HG02852 (cell line): ENCODE measurements at regions not wholly inside any gene's neighbourhood (a gene's known extent, or its start where the extent isn't known, plus 50 kb on each side); places are given as distances from the start of the nearest gene placed in this dataset.
"Not testable (repeated sequence)": the region's sequence is repeated elsewhere in the genome, so short reads cannot be mapped to it uniquely, and the experiment has no call there.

Source experiments
- ATAC-seq: cut with Tn5 transposase; IDR thresholded peaks from one replicate; pipeline ENCODE4 v1.9.1; 2021; ENCODE audit warnings: mild to moderate bottlenecking, moderate library complexity; ENCODE audit not compliant: unreplicated experiment

DNA sequence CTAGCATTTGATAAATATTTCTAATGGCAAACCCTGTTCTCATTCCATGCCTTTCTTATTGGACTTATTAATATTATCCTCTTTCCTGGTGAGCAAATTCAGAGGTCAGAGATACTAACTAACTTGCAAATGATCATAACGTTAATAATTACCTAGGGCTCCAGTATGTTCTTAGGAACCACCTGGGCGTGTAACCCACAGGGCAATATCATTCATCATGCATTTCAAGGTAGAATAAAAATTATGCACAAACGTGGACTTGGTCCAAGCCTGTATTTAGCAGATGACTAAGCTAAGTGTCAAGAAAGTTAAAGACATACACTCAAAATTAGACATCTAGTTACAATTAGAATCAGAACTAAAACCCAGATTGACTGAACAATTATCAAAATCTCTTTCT, 850.1 kb downstream of the TRIML1 start:
- no peak for ATAC-seq

DNA sequence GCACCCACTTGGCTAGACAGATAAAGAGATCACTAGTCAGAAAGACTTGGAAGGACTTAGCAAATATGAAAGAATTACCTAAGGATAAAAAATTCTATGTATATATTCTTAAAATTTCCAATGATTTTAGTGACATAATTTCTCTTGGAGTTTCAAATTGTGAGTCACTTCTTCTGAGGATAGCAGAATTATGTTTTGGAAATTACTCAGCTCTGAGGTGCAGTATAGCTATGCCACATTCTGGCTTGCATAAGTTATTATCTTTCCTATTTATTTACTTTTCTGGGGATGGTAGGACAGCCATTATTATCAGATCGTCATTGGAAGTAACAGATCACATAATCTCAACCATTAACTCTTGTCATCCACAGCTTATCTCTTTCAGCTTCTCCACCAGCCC, 853.5 kb downstream of the TRIML1 start:
- no peak for ATAC-seq

DNA sequence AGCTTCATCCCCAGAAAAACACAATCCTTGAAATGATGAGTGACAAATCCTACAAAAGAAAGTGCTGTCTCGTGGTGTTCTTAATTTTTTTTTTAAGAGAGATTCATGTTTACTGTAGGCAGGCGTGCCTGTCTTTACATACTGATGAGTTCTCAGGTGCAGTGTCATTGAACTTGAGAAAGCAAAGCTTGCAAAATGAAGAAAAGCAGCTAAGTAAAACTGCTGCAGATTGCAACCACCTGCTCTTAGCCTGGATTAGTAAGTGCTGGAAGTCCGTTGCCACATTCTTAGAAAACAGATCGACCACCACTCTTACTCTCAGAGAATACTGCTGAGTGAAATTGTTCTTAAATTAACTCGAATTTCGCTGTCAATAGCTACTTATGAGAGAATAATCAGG, 854.6 kb downstream of the TRIML1 start:
- ATAC-seq = no peak

DNA sequence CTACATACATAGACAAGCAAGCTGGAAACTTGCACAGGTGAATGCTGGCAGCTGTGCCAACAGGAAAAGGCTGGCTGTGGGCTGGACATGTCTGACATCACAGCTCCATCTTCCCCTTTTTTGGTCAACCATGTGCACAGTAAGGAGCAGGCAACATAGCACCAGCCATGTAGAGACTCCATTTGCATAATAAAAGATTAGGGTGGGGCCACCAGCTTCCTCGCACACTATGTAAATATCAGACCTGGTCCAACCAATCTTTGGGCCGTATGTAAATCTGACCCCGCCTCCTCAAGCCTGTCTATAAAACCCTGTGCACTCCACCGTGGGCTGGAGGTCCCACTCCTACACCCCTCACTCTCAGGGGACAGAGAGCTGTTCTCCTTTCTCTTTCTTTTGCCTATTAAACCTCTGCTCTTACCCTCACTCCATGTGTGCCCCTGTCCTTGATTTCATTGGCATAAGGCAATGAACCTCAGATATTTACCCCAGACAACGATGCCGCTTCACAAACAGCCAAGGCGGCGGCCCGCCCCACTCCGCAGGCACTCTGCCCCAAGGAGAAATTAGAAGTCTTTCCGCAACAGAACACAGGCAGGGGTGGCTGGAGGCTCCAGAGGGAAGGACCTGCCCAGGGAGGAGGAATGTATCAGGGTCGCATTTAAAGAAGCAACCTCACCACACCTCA, 862.2 kb downstream of the TRIML1 start:
- no peak for ATAC-seq

DNA sequence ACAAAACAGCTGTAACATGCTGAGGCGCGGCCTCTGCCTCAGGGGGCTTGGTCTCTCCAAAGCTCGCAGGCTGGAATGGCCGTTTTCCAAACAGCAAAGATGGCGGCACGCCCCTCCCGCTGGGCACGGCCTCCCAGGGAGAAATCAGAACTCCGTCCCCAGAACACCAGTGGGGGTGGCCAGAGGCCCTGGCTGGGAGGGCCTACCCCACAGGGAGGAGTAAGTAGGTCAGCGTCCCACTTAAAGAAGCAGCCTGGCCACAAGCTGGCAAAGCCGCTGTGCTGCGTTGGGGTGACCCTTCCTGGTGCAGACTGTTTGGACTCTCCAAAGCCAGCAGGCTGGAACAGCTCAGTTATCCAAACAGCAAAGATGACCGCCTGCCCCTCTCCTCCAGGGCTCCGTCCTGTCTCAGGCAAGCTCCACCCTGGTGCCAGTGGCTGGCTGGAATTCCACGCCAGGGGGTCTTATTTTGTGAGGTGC, 862.8 kb downstream of the TRIML1 start:
- ATAC-seq = no peak

DNA sequence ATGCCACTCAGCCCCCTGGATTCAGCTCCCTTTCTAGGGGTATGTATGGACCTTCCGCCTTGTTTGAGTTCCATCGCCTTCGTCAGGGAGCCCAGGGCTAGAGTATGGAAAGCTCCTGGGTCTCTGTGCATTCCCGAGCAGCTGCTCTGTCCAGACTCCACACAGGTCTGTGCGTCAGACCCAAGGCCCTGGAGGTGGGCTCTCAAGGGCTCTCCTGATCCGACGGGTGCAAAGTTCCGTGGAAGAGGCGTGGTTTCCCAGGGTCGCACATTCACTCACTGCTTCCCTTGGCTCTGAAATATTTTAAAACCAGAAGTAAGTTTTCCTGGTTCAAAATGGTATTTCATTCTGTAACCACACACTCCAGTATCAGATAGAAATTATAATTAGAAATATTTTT, 863.2 kb downstream of the TRIML1 start:
- ATAC-seq = no peak

DNA sequence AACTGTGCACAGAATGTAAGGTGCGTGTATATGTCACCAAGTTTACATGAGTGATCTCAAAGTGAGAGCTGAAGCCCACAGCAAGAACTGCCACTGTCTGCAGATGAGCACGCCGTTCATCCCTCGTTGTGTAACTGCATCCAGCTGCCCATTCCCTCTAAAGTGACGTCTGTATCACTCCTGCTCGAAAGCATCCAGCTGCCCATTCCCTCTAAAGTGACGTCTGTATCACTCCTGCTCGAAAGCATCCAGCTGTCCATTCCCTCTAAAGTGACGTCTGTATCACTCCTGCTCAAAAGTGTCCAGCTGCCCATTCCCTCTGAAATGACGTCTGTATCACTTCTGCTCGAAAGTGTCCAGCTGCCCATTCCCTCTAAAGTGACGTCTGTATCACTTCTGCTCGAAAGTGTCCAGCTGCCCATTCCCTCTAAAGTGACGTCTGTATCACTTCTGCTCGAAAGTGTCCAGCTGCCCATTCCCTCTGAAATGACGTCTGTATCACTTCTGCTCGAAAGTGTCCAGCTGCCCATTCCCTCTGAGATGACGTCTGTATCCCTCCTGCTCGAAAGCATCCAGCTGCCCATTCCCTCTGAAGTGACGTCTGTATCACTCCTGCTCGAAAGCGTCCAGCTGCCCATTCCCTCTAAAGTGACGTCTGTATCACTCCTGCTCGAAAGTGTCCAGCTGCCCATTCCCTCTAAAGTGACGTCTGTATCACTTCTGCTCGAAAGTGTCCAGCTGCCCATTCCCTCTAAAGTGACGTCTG, 871.4 kb downstream of the TRIML1 start:
- ATAC-seq = not testable (repeated sequence)

DNA sequence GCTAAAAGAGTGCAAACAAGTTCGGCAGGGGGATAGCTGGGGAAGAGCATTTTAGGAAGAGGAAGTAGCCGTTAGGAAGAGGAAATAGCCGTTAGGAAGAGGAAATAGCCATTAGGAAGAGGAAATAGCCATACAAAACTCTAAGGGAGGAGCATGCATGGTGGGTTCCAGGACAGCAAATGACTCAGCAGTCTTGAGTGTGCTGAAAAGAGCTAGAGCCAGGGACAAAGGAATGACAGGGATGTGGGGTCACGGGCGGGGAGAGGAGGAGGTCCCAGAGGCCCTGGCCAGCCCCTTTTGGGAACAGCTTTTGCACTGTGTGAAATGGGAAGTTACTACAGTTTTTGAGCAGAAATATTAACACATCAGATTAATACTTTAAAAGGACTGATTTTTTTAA, 882.6 kb downstream of the TRIML1 start:
- ATAC-seq = no peak

DNA sequence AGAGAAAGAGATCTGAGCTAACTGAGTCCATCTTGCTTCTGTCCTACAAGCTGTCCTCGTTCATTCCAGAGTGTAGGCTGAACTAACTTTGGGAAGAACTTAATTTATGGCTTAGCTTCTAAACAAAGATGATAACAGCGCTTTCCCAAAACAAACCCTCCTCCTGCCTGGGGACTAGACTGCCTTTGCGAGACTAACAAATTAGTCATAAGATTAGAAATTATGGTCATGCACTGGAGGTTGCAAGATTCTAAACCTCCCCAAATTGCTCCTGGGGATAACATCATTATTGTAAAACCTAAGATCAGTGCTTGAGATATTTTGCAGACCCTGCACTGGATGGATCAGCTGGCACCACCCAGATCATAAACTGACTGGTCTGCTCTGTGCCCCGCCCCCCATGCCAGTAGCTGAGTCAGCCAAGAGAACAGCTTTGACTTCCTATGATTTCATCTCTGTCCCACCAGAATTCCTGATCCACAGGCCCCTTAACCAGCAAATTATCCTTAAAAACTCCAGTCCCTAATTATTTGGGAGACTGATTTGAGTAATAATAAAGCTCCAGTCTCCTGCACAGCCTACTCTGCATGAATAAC, 883.3 kb downstream of the TRIML1 start:
- ATAC-seq = no peak

DNA sequence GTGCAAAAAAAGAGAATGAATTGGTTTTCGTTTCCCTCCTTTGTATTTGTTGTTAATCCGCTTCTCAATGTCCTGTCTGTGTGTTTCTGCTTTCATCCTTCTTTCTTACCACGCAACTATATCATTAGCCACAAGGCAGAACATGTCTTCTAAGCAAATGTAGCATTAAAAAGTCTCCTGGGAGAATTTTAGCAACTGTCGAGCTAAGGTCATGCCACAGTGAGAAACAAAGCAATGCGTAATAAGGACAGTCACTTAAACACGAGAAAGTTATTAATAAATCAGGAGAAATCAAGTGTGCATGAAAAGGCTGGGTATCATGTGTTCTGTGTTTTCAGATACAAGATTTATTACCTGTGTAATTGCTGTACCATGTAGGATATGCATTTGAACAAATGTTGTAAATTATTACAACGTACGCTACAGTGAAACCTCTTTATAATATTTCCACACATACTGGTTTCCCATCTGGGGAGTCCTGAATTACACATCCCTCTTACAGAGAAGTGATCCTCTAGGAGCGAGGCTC, 890.8 kb downstream of the TRIML1 start:
- no peak for ATAC-seq

DNA sequence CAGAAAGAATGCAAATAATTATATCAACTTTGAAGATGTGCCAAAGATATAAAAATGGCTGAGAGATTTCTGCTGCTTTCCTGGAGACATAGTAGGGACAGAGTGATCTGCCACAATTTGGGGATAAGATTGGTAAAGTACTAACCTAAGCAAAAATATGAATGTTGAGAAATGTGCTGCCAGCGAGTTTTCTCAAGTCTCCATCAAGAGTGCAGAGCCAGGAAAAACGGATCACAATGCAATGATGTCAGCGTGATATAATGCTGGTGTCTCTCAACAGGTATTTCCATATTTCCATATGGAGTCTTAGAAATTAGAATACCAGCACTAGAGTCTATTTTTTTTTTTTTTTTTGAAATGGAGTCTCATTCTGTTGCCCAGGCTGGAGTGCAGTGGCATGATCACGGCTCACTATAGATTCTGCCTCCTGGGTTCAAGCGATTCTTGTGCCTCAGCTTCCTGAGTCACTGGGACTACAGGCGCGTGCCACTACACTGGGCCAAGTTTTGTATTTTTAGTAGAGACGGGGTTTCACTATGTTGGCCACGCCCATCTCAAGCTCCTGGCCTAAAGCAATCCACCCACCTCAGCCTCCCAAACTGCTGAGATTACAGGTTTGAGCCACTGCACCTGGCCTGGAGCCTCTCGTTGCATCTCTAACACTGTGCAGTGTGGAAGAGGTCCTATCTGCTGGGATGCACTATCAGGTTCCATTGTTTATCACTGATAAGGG, 893.5 kb downstream of the TRIML1 start:
- ATAC-seq = no peak

DNA sequence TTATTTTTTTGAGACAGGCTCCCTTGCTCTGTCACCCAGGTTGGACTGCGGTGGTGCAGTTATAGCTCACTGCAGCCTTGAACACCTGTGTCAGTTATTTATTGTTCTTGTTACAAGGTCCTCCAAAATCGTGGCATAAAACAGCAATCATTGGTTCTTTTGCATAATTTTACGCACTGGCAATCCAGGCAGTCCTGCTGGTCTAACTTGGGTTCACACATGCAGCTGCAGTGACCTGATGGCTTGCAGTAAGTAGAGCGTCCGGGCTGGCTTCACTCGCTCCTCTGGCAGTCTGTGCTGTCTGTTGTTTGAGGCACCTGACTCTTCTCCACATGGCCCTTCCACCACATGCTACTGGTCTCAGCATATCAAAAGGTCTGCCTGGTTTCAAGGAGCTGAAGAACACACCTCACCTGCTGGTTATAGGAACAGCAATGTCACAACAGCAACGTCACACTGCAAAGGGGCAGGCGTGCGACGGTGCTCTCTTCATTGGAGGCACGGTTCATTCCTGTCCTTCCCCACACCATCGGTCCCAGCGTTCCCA, 894.6 kb downstream of the TRIML1 start:
- no peak for ATAC-seq

DNA sequence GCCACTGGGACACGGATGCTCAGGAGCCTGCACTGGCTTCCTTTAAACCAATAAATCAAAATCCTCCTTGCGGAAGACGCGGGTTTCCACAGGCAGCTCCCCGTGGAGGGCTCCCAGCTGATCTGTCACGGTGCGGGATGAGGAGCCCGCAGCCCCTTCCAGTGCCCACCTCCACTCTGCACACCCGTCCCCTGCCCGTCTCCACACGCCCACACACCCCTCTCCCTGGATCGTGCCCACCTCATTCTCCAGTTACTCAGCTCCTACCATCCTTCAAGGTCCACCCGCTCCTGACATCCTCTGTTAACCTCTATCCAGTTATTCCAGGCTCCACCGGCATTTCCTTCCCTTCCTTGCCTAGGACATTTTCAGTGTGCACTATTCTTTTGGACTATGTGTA, 895.9 kb downstream of the TRIML1 start:
- no peak for ATAC-seq

DNA sequence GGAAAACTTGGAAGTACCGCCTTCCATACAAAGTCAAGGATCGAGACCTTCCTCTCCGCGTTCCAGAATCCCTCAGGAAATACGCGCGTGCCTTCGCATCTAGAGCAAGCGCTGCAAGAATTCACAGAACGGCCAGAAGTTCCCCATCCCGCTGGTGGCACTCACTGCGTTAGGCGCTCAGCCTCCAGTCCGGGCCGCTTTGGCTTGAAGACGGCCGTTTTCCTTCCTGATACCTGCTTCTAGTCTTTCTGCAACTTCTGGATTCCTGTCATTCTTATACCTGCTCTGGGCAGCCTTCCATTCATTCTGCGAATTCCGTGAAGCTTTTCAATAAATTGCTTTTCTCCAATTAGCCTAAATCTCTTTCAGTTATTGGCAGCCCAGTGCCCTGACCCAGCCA, 896.4 kb downstream of the TRIML1 start:
- ATAC-seq = no peak

DNA sequence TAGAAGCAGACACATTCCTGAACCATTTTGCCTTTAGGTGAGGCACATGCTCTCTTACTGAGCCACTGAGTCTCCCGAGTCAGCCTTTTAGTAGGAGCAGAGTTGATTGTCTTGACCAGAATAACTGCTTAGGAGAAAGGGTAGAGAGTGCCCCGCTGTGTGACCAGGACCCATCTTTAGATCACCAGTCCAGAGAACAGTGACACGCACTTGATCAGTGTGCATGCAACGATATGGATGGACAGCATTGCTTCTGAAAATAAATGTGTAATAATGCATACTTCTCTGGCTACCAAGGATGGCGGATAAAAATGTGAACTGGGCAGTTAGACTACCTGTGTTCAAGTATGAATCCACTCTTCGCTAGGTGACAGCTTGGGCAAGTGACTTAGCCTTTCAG, 897.7 kb downstream of the TRIML1 start:
- no peak for ATAC-seq

DNA sequence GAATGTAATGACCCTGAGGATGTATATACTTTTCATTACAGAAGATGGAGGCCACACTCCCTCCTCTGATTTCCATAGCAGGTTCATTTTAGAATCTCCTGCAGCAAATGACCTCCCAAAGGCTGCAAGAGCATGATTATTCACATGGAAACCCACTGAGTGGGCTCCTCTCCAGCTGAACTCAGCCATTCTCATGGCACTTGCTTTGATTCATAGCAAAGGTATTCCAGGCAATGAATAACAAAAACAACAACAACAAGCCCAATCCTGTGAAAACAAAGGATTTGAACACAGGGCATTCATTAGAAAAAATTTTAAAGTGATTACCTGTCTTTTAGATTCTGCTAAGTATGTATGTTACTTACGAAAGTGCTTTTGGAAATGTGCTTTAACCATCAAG, 894.0 kb upstream of the FRG1 start:
- no peak for ATAC-seq

DNA sequence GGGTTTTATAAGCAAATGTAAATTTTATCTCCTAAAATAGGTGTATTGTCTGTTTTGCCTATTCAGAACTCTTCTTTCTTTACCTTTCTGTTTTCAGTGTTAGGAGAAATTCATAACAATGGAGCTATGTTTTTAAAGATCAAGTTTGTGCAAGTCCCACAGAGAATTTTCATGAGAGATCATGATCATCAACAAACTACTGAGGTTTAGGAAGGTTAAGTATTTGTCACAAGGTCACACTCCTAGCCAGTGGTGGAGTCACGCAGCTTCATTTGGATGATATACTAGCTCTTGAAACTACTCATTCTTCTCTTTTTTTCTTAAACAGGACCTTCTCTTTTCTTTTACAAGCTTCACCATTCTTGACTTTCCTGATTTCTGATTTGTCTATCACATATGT, 892.6 kb upstream of the FRG1 start:
- ATAC-seq = no peak

DNA sequence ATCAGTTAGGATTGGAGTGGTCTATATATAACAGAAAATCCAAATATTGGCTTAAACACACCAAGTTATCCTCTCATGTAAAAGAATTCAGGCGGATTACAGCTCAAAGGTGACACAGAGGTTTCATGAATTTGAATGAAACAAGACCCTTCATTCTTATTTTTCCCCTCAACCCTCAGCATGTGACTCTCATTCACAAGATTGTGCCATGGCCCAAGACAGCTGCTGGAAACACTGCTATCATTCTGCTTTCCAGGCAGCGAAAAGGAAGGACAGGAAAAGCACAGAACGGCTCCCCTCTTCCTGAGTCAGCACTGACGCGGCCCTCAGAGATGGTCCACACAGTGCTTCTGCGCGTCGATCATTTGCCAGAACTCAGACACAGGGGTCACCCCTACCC, 891.0 kb upstream of the FRG1 start:
- no peak for ATAC-seq

DNA sequence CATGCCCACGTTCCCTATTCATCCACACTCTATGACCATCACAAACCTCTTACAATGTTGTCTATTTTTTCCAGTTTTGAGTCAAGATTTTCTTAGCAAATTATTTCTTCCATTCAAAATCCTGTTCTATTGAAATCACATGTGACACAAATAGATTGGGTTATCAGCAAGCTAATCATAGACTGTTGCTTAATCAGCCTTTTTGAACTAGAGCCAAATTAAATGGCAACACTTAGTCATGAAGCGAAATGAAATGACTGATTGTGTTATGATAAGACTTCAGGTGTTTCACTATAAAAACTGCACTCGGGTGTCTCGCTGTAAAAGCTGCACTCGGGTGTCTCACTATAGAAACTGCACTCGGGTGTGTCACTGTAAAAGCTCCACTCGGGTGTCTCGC, 890.0 kb upstream of the FRG1 start:
- no peak for ATAC-seq

DNA sequence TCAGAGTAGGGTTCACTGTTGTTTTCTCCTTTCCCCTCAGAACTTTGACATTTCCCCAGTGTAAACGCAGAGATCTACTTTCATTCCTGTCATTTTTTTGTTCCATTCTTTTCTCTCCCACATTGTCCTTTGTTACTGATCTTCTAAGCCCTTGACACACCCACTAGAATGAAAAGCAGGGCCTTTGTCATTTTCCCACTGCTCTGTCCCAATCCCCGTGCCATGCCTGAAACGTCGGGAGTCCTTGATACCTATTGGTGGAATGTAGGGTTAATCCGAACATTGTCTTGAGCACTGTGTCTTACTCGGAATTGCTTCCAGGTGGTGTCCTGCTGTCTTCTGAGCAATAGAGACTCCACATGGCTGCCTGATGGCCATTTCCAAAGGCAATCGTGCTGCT, 887.1 kb upstream of the FRG1 start:
- ATAC-seq = no peak

DNA sequence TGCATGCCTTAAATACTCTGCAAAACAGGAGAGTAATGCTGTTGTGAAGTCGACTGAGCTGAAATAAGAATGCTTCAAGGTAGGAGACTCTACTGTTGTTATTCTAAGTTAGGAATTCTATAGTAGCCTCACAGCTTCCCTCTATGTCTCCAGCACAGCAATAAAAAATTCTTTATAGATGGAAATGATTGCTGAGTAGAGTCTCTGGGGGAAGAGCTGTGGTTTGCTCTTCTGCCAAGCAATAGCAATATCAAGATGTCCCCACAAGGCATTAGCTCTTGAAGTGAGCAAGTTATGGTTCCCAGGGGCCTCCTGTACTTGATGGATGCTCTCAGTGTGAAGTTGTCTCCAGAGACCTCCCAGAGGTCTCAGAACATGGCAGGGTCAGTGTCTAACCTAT, 880.6 kb upstream of the FRG1 start:
- ATAC-seq = no peak
